B cell (primary cell): ENCODE measurements at regions not wholly inside any gene's neighbourhood (a gene's known extent, or its start where the extent isn't known, plus 50 kb on each side); places are given as distances from the start of the nearest gene placed in this dataset.

Experiments used
- ATAC-seq: fragments of 200-7000 bp; cut with Tn5 transposase; one replicate; pipeline ENCODE4 v1.10.0; 2021; ENCODE audit warnings: low read depth, mild to moderate bottlenecking, moderate number of reproducible peaks, moderate library complexity
- CTCF ChIA-PET: fragments of 350-600 bp; sonication (Branson Sonifier 250); formaldehyde crosslinking; loops from one replicate; lab custom pipeline; 2021; ENCODE audit warnings: antibody characterized with exemption, inconsistent platforms; lab: Charles Lee
- POLR2A ChIA-PET: fragments of 350-600 bp; sonication (Branson Sonifier 250); formaldehyde crosslinking; loops from one replicate; lab custom pipeline; 2021; ENCODE audit warnings: antibody characterized with exemption; lab: Charles Lee
- DNase-seq: peaks from one replicate; pipeline ENCODE4 v3.0.0; 2013
- H2AFZ ChIP-seq: 2 replicates; pipeline ENCODE4 v1.6.1; 2012; ENCODE audit warnings: mild to moderate bottlenecking, low read depth, low read length; ENCODE audit not compliant: insufficient read depth, poor library complexity, severe bottlenecking
- H3K27ac ChIP-seq, 2 donors: 1 replicate in 1 of 2; 2 replicates in 1 of 2; pipeline ENCODE4 v1.5.1; 2012 to 2013; ENCODE audit warnings: low read length in 2 of 2, mild to moderate bottlenecking in 2 of 2, moderate library complexity in 1 of 2
- H3K27me3 ChIP-seq, 4 experiments: fragments of 200-600 bp in 1 of 4; sonication (generic) in 1 of 4; replicated peaks in 1 of 4; 1 replicate in 2 of 4; 2 replicates in 2 of 4; pipeline versions ENCODE4 v1.6.1 to v1.7.0; 2013 to 2016; ENCODE audit warnings: low read length in 3 of 4, mild to moderate bottlenecking in 2 of 4, mixed read lengths in 1 of 4, moderate library complexity in 1 of 4; ENCODE audit not compliant: insufficient read depth in 4 of 4, control insufficient read depth in 3 of 4; ENCODE audit errors: control extremely low read depth in 1 of 4
- H3K36me3 ChIP-seq, 2 experiments: replicated peaks in 1 of 2; 1 replicate in 1 of 2; 2 replicates in 1 of 2; pipeline versions ENCODE4 v1.6.1 to v1.7.1; 2013; ENCODE audit warnings: low read length in 1 of 2; ENCODE audit not compliant: insufficient read depth in 2 of 2, control insufficient read depth in 1 of 2; ENCODE audit errors: control extremely low read depth in 1 of 2, extremely low read depth in 1 of 2
- H3K4me1 ChIP-seq, 2 donors: fragments of 200-600 bp in 1 of 2; sonication (generic) in 1 of 2; 1 replicate in 1 of 2; 2 replicates in 1 of 2; pipeline versions ENCODE4 v1.5.1 to v1.6.1; 2013 to 2017; ENCODE audit warnings: low read length in 2 of 2; ENCODE audit not compliant: control insufficient read depth in 2 of 2, insufficient read depth in 2 of 2
- H3K4me2 ChIP-seq: replicated peaks from 2 replicates; pipeline ENCODE3; 2012; ENCODE audit warnings: mild to moderate bottlenecking, low read depth, low read length; ENCODE audit not compliant: poor library complexity, severe bottlenecking
- H3K4me3 ChIP-seq, 5 experiments: fragments of 200-600 bp in 1 of 5; sonication (generic) in 1 of 5; 1 replicate in 3 of 5; 2 replicates in 2 of 5; pipeline versions ENCODE4 v1.5.1 to v1.7.0; 2011 to 2016; ENCODE audit warnings: low read length in 4 of 5, mild to moderate bottlenecking in 4 of 5, low read depth in 2 of 5, control low read depth in 1 of 5, moderate library complexity in 1 of 5; ENCODE audit not compliant: insufficient read depth in 1 of 5; ENCODE audit errors: control extremely low read depth in 1 of 5, extremely low read depth in 1 of 5
- H3K79me2 ChIP-seq: fragments of 200-600 bp; sonication (generic); one replicate; pipeline ENCODE4 v1.6.0; 2016; ENCODE audit warnings: low read length; ENCODE audit not compliant: control insufficient read depth, insufficient read depth
- H3K9ac ChIP-seq: fragments of 200-600 bp; sonication (generic); 2 replicates; pipeline ENCODE4 v1.6.1; 2017; ENCODE audit warnings: mild to moderate bottlenecking, low read length, moderate library complexity
- H3K9me3 ChIP-seq, 3 donors: one replicate each; pipeline versions ENCODE4 v1.6.1 to v1.7.1; 2013; ENCODE audit warnings: low read length in 2 of 3; ENCODE audit not compliant: control insufficient read depth in 2 of 3, insufficient read depth in 1 of 3; ENCODE audit errors: control extremely low read depth in 1 of 3
- H4K20me1 ChIP-seq: 2 replicates; pipeline ENCODE4 v1.6.0; 2012; ENCODE audit warnings: mild to moderate bottlenecking, low read length; ENCODE audit not compliant: insufficient read depth, control insufficient read depth, poor library complexity, severe bottlenecking
- H3K27ac Mint-ChIP-seq: one replicate; pipeline ENCODE4 v1.8.0; 2021; ENCODE audit warnings: mixed read lengths
- H3K27me3 Mint-ChIP-seq: one replicate; pipeline ENCODE4 v1.8.0; 2021; ENCODE audit warnings: mixed read lengths
- H3K4me1 Mint-ChIP-seq: one replicate; pipeline ENCODE4 v1.8.0; 2021; ENCODE audit warnings: mixed read lengths
- H3K4me3 Mint-ChIP-seq: one replicate; pipeline ENCODE4 v1.8.0; 2021; ENCODE audit warnings: mixed read lengths
- H3K9me3 Mint-ChIP-seq: one replicate; pipeline ENCODE4 v1.8.0; 2022; ENCODE audit warnings: mixed read lengths; ENCODE audit not compliant: insufficient read depth
- EZH2 ChIP-seq: IDR thresholded peaks from 2 replicates; pipeline ENCODE4 v1.6.1; 2012; ENCODE audit warnings: borderline replicate concordance, low read depth, mild to moderate bottlenecking, moderate library complexity, low read length; ENCODE audit not compliant: insufficient read depth, poor library complexity, severe bottlenecking
- WGBS: methylation state at CpG from one replicate; pipeline ENCODE4 v1.1.5; 2013; ENCODE audit warnings: missing lambda C conversion rate; ENCODE audit not compliant: insufficient coverage; 5-methylcytosine and 5-hydroxymethylcytosine counted together
- intact Hi-C: fragments of 100-400 bp; cut with micrococcal nuclease; formaldehyde crosslinking; loops from one replicate; pipeline ENCODE4 v1.10.0; 2022
- TF ChIP-seq, protein P1 (sequence below): fragments of 200-600 bp; IDR thresholded peaks from one replicate; pipeline ENCODE4 v1.8.0; 2022; ENCODE audit warnings: antibody characterized with exemption, mild to moderate bottlenecking

DNA sequence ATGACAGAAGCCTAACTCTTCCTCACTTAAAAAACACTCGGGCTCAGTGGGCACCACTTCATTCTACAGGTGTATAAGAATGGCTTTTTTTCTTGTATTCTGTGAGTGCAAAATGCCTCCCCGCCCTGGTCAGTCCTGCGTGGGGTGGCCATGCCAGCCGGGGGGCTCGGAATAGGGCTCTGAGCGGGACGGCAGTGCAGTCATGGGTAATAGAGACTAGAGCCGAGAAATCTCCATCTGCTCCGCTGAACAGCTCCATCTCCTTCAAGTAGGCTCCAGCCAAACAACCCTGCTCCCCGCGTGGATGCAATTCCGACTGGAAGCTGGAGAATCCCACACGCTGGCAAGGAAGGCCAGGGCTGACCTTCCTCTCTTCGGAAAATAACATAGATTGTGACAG is 317.0 kb upstream of the IRX4 start:
- DNase-seq (no peak), ATAC-seq (no peak)
- intact Hi-C loops = no loop called here
- ChIA-PET POLR2A (no interaction called here), CTCF (no interaction called here)
- H3K27ac ChIP-seq = no peak overlapping the region
- no peak overlapping the region for H3K4me3 ChIP-seq
- no peaks in the 10 kb centered on the region for H3K4me1 Mint-ChIP-seq
- H3K27me3 Mint-ChIP-seq = peaks cover 7% of the 10 kb centered on the region
- H3K4me3 Mint-ChIP-seq = no peak overlapping the region
- H4K20me1 ChIP-seq = no peaks in the 10 kb centered on the region
- no peak overlapping the region for H2AFZ ChIP-seq
- no peak overlapping the region for H3K27ac Mint-ChIP-seq
- H3K36me3 ChIP-seq = no peaks in the 10 kb centered on the region
- no peak overlapping the region for H3K4me2 ChIP-seq
- H3K27me3 ChIP-seq = no peaks in the 10 kb centered on the region
- H3K4me1 ChIP-seq = no peaks in the 10 kb centered on the region
- H3K9ac ChIP-seq = no peak overlapping the region
- H3K79me2 ChIP-seq = no peaks in the 10 kb centered on the region
- H3K9me3 Mint-ChIP-seq = peaks cover 3% of the 10 kb centered on the region
- TF ChIP-seq EZH2 = no peak
- peaks cover 0 to 26% (median 0%) of the 10 kb centered on the region in 3 donors for H3K9me3 ChIP-seq
- WGBS = 91% methylated on average over 9 of the region's 14 CpGs

DNA sequence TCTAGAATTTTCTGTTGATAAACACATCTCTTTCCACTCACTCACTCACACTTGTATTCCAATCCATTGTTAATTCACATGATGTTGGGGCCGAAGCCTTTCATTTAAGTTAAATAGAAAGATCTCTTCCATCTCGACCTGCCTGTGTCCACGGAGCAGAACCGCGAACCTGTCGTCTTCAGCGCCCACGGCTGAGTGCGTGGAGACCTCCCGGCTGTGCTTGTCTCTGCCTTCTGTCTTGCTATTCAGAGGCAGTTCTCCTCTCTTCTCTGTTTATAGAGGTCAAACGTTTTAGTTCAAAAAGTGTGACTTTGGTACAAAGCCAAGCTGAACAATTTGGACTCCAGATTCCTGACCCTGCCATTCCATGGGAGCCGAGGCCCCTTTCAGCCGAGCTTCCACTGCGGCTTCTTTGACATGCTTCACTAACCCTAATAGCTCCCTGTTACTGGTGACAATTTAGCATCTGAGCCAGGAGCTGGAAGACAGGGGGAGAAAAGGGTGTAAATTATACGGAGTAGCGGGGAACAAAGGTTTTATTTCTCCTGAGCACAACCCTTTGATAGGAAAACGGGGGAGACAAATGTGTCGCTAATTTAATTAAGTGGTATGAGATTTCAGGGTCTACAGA is 314.4 kb upstream of the IRX4 start:
- Histone ChIP-seq H3K27ac (no peak overlapping the region), H3K4me2 (no peak overlapping the region), H3K4me3 (no peak overlapping the region), H3K9me3 (peaks cover 0 to 28% (median 0%) of the 10 kb centered on the region in 3 donors), H3K4me1 (no peaks in the 10 kb centered on the region), H2AFZ (no peak overlapping the region), H3K36me3 (no peaks in the 10 kb centered on the region), H3K27me3 (no peaks in the 10 kb centered on the region), H3K9ac (no peak overlapping the region), H4K20me1 (no peaks in the 10 kb centered on the region), H3K79me2 (no peaks in the 10 kb centered on the region)
- Mint-ChIP-seq H3K27me3 (peaks cover 7% of the 10 kb centered on the region), H3K27ac (no peak overlapping the region), H3K9me3 (peaks cover 3% of the 10 kb centered on the region), H3K4me1 (no peaks in the 10 kb centered on the region), H3K4me3 (no peak overlapping the region)
- WGBS = 74% methylated on average over 16 of the region's 18 CpGs
- intact Hi-C loops = no loop called here
- CTCF ChIA-PET = no interaction called here
- no peak for ATAC-seq
- no peak for DNase-seq
- TF ChIP-seq, protein P1, sequence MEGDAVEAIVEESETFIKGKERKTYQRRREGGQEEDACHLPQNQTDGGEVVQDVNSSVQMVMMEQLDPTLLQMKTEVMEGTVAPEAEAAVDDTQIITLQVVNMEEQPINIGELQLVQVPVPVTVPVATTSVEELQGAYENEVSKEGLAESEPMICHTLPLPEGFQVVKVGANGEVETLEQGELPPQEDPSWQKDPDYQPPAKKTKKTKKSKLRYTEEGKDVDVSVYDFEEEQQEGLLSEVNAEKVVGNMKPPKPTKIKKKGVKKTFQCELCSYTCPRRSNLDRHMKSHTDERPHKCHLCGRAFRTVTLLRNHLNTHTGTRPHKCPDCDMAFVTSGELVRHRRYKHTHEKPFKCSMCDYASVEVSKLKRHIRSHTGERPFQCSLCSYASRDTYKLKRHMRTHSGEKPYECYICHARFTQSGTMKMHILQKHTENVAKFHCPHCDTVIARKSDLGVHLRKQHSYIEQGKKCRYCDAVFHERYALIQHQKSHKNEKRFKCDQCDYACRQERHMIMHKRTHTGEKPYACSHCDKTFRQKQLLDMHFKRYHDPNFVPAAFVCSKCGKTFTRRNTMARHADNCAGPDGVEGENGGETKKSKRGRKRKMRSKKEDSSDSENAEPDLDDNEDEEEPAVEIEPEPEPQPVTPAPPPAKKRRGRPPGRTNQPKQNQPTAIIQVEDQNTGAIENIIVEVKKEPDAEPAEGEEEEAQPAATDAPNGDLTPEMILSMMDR = no peak
- no peak for TF ChIP-seq EZH2
- POLR2A ChIA-PET = no interaction called here
